Endothelial cell (in vitro differentiated cells): ENCODE measurements at regions not wholly inside any gene's neighbourhood (a gene's known extent, or its start where the extent isn't known, plus 50 kb on each side); places are given as distances from the start of the nearest gene placed in this dataset.

Experiments
- DNase-seq: peaks from one replicate; pipeline ENCODE4 v3.0.0; 2021; ENCODE audit warnings: low spot score
- H3K27ac Mint-ChIP-seq: one replicate; pipeline ENCODE4 v1.8.0; 2021; ENCODE audit warnings: mixed read lengths, inconsistent platforms; ENCODE audit not compliant: unreplicated experiment
- H3K27me3 Mint-ChIP-seq: one replicate; pipeline ENCODE4 v1.8.0; 2021; ENCODE audit warnings: mild to moderate bottlenecking, moderate library complexity, mixed read lengths, inconsistent platforms; ENCODE audit not compliant: unreplicated experiment
- H3K36me3 Mint-ChIP-seq: one replicate; pipeline ENCODE4 v1.8.0; 2021; ENCODE audit warnings: mild to moderate bottlenecking, low read depth, mixed read lengths, inconsistent platforms; ENCODE audit not compliant: unreplicated experiment
- H3K4me1 Mint-ChIP-seq: one replicate; pipeline ENCODE4 v1.8.0; 2021; ENCODE audit warnings: mild to moderate bottlenecking, mixed read lengths, inconsistent platforms; ENCODE audit not compliant: unreplicated experiment
- H3K4me3 Mint-ChIP-seq: one replicate; pipeline ENCODE4 v1.8.0; 2021; ENCODE audit warnings: mild to moderate bottlenecking, mixed read lengths, inconsistent platforms; ENCODE audit not compliant: unreplicated experiment
- H3K9me3 Mint-ChIP-seq: one replicate; pipeline ENCODE4 v1.8.0; 2021; ENCODE audit warnings: mixed read lengths, inconsistent platforms; ENCODE audit not compliant: unreplicated experiment
- CTCF ChIP-seq: fragments of 200-600 bp; sonication (generic); IDR thresholded peaks from one replicate; pipeline ENCODE4 v1.5.0; 2021; ENCODE audit warnings: antibody characterized with exemption; ENCODE audit not compliant: unreplicated experiment

- peaks cover 5% of the 10 kb centered on the region for H3K4me1 Mint-ChIP-seq
- H3K27ac Mint-ChIP-seq = no peak overlapping the region
- peaks cover 2% of the 10 kb centered on the region for H3K27me3 Mint-ChIP-seq
- no peak overlapping the region for H3K4me3 Mint-ChIP-seq
- H3K36me3 Mint-ChIP-seq = no peaks in the 10 kb centered on the region
- no peak for TF ChIP-seq CTCF
- no peak for DNase-seq
- H3K9me3 Mint-ChIP-seq = no peaks in the 10 kb centered on the region
Observed at GRCh38 chr15:98519767-98520550, 128.4 kb upstream of the IGF1R start.

- no peak for TF ChIP-seq CTCF
- Mint-ChIP-seq H3K27ac (no peak overlapping the region), H3K4me3 (no peak overlapping the region), H3K27me3 (peaks cover 4% of the 10 kb centered on the region), H3K4me1 (peaks cover 5% of the 10 kb centered on the region), H3K36me3 (no peaks in the 10 kb centered on the region), H3K9me3 (no peaks in the 10 kb centered on the region)
- no peak for DNase-seq
Observed at GRCh38 chr15:98522127-98522526, 126.2 kb upstream of the IGF1R start.

- no peaks in the 10 kb centered on the region for H3K9me3 Mint-ChIP-seq
- H3K27ac Mint-ChIP-seq = no peak overlapping the region
- DNase-seq = no peak
- no peaks in the 10 kb centered on the region for H3K36me3 Mint-ChIP-seq
- peaks cover 4% of the 10 kb centered on the region for H3K27me3 Mint-ChIP-seq
- no peak for TF ChIP-seq CTCF
- H3K4me3 Mint-ChIP-seq = no peak overlapping the region
- H3K4me1 Mint-ChIP-seq = peaks cover 3% of the 10 kb centered on the region
Observed at GRCh38 chr15:98523912-98524662, 124.3 kb upstream of the IGF1R start.

GRCh38 chr15:98524838-98525660 is 123.3 kb upstream of the IGF1R start:
- Mint-ChIP-seq H3K4me3 (no peak overlapping the region), H3K27ac (no peak overlapping the region), H3K27me3 (peaks cover 4% of the 10 kb centered on the region), H3K36me3 (no peaks in the 10 kb centered on the region), H3K4me1 (peaks cover 7% of the 10 kb centered on the region), H3K9me3 (no peaks in the 10 kb centered on the region)
- TF ChIP-seq CTCF = no peak
- DNase-seq = no peak
